Neutrophil (primary cell): ENCODE measurements at regions not wholly inside any gene's neighbourhood (a gene's known extent, or its start where the extent isn't known, plus 50 kb on each side); places are given as distances from the start of the nearest gene placed in this dataset.
"Not testable (repeated sequence)": the region's sequence is repeated elsewhere in the genome, so short reads cannot be mapped to it uniquely, and the experiment has no call there.

Source experiments
- H3K27ac ChIP-seq: fragments of 200-600 bp; sonication (generic); 2 replicates; pipeline ENCODE4 v1.5.1; 2016; ENCODE audit warnings: mild to moderate bottlenecking, moderate library complexity
- H3K27me3 ChIP-seq: fragments of 200-600 bp; sonication (generic); 2 replicates; pipeline ENCODE4 v1.6.0; 2016; ENCODE audit warnings: mild to moderate bottlenecking
- H3K36me3 ChIP-seq: fragments of 200-600 bp; sonication (generic); 2 replicates; pipeline ENCODE4 v1.5.1; 2017
- H3K4me1 ChIP-seq, 2 experiments: fragments of 200-600 bp in 1 of 2; sonication (generic) in 1 of 2; 1 replicate in 1 of 2; 2 replicates in 1 of 2; pipeline versions ENCODE4 v1.5.1 to v1.6.1; 2013 to 2016; ENCODE audit warnings: low read depth in 1 of 2, low read length in 1 of 2, mild to moderate bottlenecking in 1 of 2, moderate library complexity in 1 of 2; ENCODE audit not compliant: control insufficient read depth in 1 of 2, insufficient read depth in 1 of 2
- H3K4me3 ChIP-seq, 2 experiments: fragments of 200-600 bp in 1 of 2; sonication (generic) in 1 of 2; 1 replicate in 1 of 2; 2 replicates in 1 of 2; pipeline ENCODE4 v1.5.1; 2013 to 2016; ENCODE audit warnings: low read depth in 1 of 2, low read length in 1 of 2, mild to moderate bottlenecking in 1 of 2, moderate library complexity in 1 of 2
- H3K9me3 ChIP-seq: fragments of 200-600 bp; sonication (generic); 2 replicates; pipeline ENCODE4 v1.5.1; 2016
- TF ChIP-seq, protein P1 (sequence below): fragments of 200-600 bp; sonication (generic); IDR thresholded peaks from 2 replicates; pipeline ENCODE4 v1.5.1; 2016; ENCODE audit warnings: antibody characterized with exemption

DNA sequence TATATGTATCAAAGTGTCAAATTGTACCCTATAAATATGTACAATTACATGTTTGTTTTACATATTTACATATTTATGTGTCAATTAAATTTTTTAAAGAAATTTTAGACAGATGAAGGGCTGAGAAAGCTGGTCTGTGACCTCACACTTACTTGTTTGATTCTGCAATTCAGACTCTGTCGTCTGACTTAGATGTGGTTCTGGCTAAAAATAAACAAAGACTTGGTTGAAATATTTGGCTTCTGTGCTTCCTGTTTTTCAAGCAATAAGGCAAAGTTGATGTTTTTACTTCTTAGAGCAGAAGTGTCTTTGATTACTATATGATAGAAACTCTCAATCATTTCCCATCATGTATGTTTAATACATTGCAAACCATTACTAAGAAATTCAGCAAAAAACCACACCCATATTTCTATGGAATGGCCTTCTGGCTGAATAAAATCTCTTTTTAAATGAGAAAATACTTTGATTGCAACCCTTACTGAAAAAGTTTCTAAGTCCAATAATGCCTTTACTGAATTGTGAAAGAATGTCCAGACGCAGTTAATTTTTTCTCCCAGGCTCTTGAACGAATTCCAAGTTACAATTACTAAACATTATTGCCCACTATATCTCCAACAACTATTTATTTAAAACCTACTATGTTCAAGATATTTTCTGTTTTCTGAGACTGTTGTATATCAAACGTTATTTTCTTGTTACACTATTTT, 59.5 kb upstream of the PRKG1 start:
- Histone ChIP-seq H3K9me3 (no peaks in the 10 kb centered on the region), H3K36me3 (no peaks in the 10 kb centered on the region), H3K27me3 (peaks cover 5% of the 10 kb centered on the region), H3K27ac (no peak overlapping the region), H3K4me3 (no peak overlapping the region), H3K4me1 (no peaks in the 10 kb centered on the region)
- TF ChIP-seq, protein P1, sequence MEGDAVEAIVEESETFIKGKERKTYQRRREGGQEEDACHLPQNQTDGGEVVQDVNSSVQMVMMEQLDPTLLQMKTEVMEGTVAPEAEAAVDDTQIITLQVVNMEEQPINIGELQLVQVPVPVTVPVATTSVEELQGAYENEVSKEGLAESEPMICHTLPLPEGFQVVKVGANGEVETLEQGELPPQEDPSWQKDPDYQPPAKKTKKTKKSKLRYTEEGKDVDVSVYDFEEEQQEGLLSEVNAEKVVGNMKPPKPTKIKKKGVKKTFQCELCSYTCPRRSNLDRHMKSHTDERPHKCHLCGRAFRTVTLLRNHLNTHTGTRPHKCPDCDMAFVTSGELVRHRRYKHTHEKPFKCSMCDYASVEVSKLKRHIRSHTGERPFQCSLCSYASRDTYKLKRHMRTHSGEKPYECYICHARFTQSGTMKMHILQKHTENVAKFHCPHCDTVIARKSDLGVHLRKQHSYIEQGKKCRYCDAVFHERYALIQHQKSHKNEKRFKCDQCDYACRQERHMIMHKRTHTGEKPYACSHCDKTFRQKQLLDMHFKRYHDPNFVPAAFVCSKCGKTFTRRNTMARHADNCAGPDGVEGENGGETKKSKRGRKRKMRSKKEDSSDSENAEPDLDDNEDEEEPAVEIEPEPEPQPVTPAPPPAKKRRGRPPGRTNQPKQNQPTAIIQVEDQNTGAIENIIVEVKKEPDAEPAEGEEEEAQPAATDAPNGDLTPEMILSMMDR: no peak

DNA sequence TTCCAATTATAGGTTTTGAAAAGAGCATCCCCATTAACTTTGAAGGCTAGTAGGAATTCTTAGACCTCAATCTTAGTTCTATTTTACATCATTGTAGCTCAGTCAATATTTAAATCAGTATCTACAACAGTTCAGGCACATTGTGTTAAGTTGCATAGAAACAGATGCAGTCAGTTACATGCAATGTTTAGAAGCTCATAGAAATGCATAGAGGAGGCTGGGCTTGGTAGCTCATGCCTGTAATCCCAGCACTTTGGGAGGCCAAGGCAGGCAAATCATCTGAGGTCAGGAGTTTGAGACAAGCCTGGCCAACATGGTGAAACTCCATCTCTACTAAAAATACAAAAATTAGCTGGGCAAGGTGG, 58.9 kb upstream of the PRKG1 start:
- H3K4me1 ChIP-seq, H3K36me3 ChIP-seq: not testable (repeated sequence)

DNA sequence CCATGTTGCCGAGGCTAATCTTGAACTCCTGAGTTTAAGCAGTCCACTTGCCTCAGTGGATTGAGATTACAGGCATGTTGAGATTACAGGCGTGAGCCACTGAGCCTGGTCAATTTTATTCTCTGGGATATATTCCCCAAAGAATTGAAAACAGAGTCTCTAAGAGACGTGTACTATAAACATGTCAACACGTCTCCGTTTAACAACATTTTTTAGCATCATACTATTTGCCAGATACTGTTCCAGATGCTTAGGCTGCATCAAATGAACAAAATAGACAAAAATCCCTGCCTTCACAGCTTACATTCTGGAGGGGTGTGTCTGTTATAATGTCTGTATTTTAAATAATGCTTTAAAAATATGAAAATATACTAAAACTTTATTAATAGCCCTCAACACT, 54.1 kb upstream of the PRKG1 start:
- no peak overlapping the region for H3K27ac ChIP-seq
- TF ChIP-seq, protein P1: no peak

More for the DNA sequence above, 58.9 kb upstream of the PRKG1 start:
- not testable (repeated sequence) for H3K4me3 ChIP-seq, H3K27me3 ChIP-seq, H3K9me3 ChIP-seq, H3K27ac ChIP-seq

DNA sequence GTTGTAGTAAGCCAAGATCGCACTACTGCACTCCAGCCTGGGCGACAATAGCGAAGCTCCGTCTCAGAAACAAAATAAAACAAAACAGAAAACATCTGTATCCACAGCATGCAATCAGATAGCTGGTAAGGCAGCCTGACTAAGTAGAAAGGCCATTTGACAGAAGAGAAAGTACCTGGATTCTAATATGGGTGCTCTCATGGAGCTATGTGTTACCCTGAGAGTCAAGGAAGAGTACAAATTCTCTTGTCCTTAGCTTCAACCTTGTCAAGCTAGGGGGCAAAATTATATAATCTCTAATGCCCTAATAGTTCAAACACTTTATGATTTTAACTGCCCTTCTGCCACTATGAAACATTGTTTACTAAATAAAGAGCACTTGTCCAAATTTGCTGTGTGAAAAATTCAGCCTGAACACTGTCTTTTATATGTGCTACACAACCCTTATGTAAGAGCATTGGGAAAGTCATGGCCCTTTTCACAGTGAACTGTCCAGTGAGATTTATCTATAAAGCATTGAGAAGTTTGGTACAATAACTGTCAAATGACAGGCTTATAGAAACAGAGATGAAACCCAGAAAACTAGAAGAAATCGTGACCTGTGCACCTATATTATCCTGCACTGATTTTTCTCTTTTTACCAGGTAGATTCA, 51.2 kb upstream of the PRKG1 start:
- TF ChIP-seq, protein P1: no peak
- Histone ChIP-seq H3K27ac (no peak overlapping the region), H3K4me1 (no peaks in the 10 kb centered on the region), H3K36me3 (no peaks in the 10 kb centered on the region), H3K9me3 (no peaks in the 10 kb centered on the region), H3K27me3 (no peaks in the 10 kb centered on the region), H3K4me3 (no peak overlapping the region)

More for the DNA sequence above, 54.1 kb upstream of the PRKG1 start:
- H3K4me3 ChIP-seq: no peak overlapping the region
- H3K36me3 ChIP-seq: no peaks in the 10 kb centered on the region
- no peaks in the 10 kb centered on the region for H3K9me3 ChIP-seq
- no peaks in the 10 kb centered on the region for H3K27me3 ChIP-seq
- no peaks in the 10 kb centered on the region for H3K4me1 ChIP-seq

DNA sequence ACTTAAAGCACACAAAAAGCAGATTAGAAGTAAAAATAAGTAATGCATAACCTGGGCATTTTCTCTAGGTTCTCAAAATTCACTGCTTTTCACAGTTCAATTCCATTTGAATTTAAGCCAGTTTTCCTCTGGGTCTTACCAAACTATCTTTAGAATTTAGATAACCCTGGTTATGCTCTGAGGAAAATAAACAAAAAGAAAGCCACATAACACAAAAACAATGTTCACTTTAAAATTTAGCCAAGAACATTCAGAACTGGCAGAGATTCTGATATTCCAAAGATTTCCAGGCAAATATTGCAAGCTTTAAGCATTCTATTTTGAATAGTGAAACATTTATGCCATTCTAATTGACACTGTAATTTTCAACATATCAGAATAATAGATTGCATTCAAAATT, 50.7 kb upstream of the PRKG1 start:
- Histone ChIP-seq H3K9me3 (no peaks in the 10 kb centered on the region), H3K27me3 (no peaks in the 10 kb centered on the region), H3K27ac (no peak overlapping the region), H3K4me1 (no peaks in the 10 kb centered on the region), H3K36me3 (no peaks in the 10 kb centered on the region), H3K4me3 (no peak overlapping the region)
- TF ChIP-seq, protein P1: no peak
